IMR-90 (cell line): ENCODE measurements at regions not wholly inside any gene's neighbourhood (a gene's known extent, or its start where the extent isn't known, plus 50 kb on each side); places are given as distances from the start of the nearest gene placed in this dataset.

Source experiments
- ATAC-seq: fragments of 200-7000 bp; cut with Tn5 transposase; 2 replicates; pipeline ENCODE4 v1.9.1; 2020; ENCODE audit warnings: low read depth, mild to moderate bottlenecking, moderate library complexity
- BruUV-seq: library from RNA; stranded (reverse); fragments of 400-500 nt; replicated peaks from 2 replicates; lab custom pipeline; 2021; lab: Mats Ljungman, UMichigan
- CTCF ChIA-PET: fragments of 300-600 bp; formaldehyde crosslinking; extraction: SDS; loops from one replicate; lab custom pipeline; 2021; ENCODE audit warnings: antibody characterized with exemption; lab: Yijun Ruan, JAX
- POLR2A ChIA-PET: fragments of 300-600 bp; sonication (Branson Sonifier 250); formaldehyde crosslinking; loops from one replicate; lab custom pipeline; 2022; ENCODE audit warnings: antibody characterized with exemption; ENCODE audit not compliant: unreplicated experiment; lab: Charles Lee
- DNase-seq: peaks from one replicate; pipeline ENCODE4 v3.0.0; 2013
- H2AFZ ChIP-seq: replicated peaks from 2 replicates; pipeline ENCODE3; 2013; ENCODE audit warnings: low read length, mild to moderate bottlenecking; ENCODE audit not compliant: poor library complexity
- H2AK5ac ChIP-seq: 2 replicates; pipeline ENCODE4 v1.6.1; 2013; ENCODE audit warnings: low read depth, low read length, inconsistent platforms
- H2AK9ac ChIP-seq: replicated peaks from 2 replicates; pipeline ENCODE3; 2013; ENCODE audit warnings: mild to moderate bottlenecking, low read depth, low read length, moderate library complexity; ENCODE audit not compliant: poor library complexity
- H2BK120ac ChIP-seq: 2 replicates; pipeline ENCODE4 v1.6.1; 2013; ENCODE audit warnings: low read depth, low read length, inconsistent platforms
- H2BK15ac ChIP-seq: 3 replicates; pipeline ENCODE4 v1.6.1; 2013; ENCODE audit warnings: low read depth, low read length, inconsistent platforms
- H2BK20ac ChIP-seq: 2 replicates; pipeline ENCODE4 v1.6.1; 2013; ENCODE audit warnings: low read depth, mild to moderate bottlenecking, inconsistent platforms, low read length, moderate library complexity
- H2BK5ac ChIP-seq: 2 replicates; pipeline ENCODE4 v1.6.1; 2013; ENCODE audit warnings: mild to moderate bottlenecking, low read depth, low read length, inconsistent platforms; ENCODE audit not compliant: poor library complexity, severe bottlenecking
- H3K14ac ChIP-seq: replicated peaks from 2 replicates; pipeline ENCODE4 v1.6.1; 2013; ENCODE audit warnings: low read depth, low read length, inconsistent platforms
- H3K18ac ChIP-seq: 2 replicates; pipeline ENCODE4 v1.6.1; 2013; ENCODE audit warnings: low read depth, low read length, control low read depth
- H3K23ac ChIP-seq: 2 replicates; pipeline ENCODE4 v1.6.1; 2013; ENCODE audit warnings: low read depth, low read length, inconsistent platforms
- H3K27ac ChIP-seq: 2 replicates; pipeline ENCODE4 v1.5.1; 2013; ENCODE audit warnings: mild to moderate bottlenecking, control low read depth, low read length; ENCODE audit not compliant: insufficient read depth
- H3K27me3 ChIP-seq: 2 replicates; pipeline ENCODE4 v1.6.1; 2013; ENCODE audit warnings: low read length; ENCODE audit not compliant: control insufficient read depth, insufficient read depth
- H3K36me3 ChIP-seq: 2 replicates; pipeline ENCODE4 v1.6.1; 2013; ENCODE audit warnings: low read length, mixed read lengths; ENCODE audit not compliant: control insufficient read depth, insufficient read depth
- H3K4ac ChIP-seq: 2 replicates; pipeline ENCODE4 v1.6.1; 2013; ENCODE audit warnings: low read depth, low read length, inconsistent platforms
- H3K4me1 ChIP-seq: 2 replicates; pipeline ENCODE4 v1.6.1; 2013; ENCODE audit warnings: low read length, mixed read lengths; ENCODE audit not compliant: control insufficient read depth, insufficient read depth
- H3K4me2 ChIP-seq: 2 replicates; pipeline ENCODE4 v1.6.1; 2013; ENCODE audit warnings: low read depth, mild to moderate bottlenecking, control low read depth, low read length, moderate library complexity
- H3K4me3 ChIP-seq: 2 replicates; pipeline ENCODE4 v1.5.1; 2013; ENCODE audit warnings: low read depth, mild to moderate bottlenecking, control low read depth, low read length, moderate library complexity; ENCODE audit not compliant: insufficient read depth
- H3K56ac ChIP-seq: 2 replicates; pipeline ENCODE4 v1.6.1; 2013; ENCODE audit warnings: low read length, inconsistent platforms; ENCODE audit not compliant: insufficient read depth; ENCODE audit errors: extremely low read depth
- H3K79me1 ChIP-seq, 2 experiments: 2 replicates each; pipeline ENCODE4 v1.6.1; 2013; ENCODE audit warnings: low read length in 2 of 2, inconsistent platforms in 1 of 2, low read depth in 1 of 2
- H3K9ac ChIP-seq: 2 replicates; pipeline ENCODE4 v1.6.1; 2013; ENCODE audit warnings: low read depth, low read length, control low read depth
- H3K9me1 ChIP-seq: 2 replicates; pipeline ENCODE4 v1.6.1; 2013; ENCODE audit warnings: low read length, inconsistent platforms; ENCODE audit not compliant: insufficient read depth
- H3K9me3 ChIP-seq: 2 replicates; pipeline ENCODE4 v1.6.1; 2013; ENCODE audit warnings: low read length; ENCODE audit not compliant: control insufficient read depth, insufficient read depth
- H4K20me1 ChIP-seq: 2 replicates; pipeline ENCODE4 v1.6.1; 2013; ENCODE audit warnings: low read length, inconsistent platforms; ENCODE audit not compliant: insufficient read depth
- H4K5ac ChIP-seq: 2 replicates; pipeline ENCODE4 v1.6.1; 2013; ENCODE audit warnings: mild to moderate bottlenecking, low read depth, low read length, control low read depth
- H4K8ac ChIP-seq, 2 experiments: 2 replicates each; pipeline ENCODE4 v1.6.1; 2013; ENCODE audit warnings: low read depth in 2 of 2, low read length in 2 of 2, control low read depth in 1 of 2, inconsistent platforms in 1 of 2
- H4K91ac ChIP-seq: 2 replicates; pipeline ENCODE4 v1.6.1; 2013; ENCODE audit warnings: low read depth, low read length, inconsistent platforms; ENCODE audit not compliant: insufficient read depth
- BHLHE40 ChIP-seq: fragments of 150-350 bp; IDR thresholded peaks from 2 replicates; pipeline ENCODE4 v1.6.1; 2016; ENCODE audit warnings: mild to moderate bottlenecking, low read depth, low read length
- CEBPB ChIP-seq: IDR thresholded peaks from 2 replicates; pipeline ENCODE4 v1.6.1; 2012; ENCODE audit warnings: low read depth, low read length, improper control_type of control experiment
- CHD1 ChIP-seq: IDR thresholded peaks from 2 replicates; pipeline ENCODE4 v1.6.1; 2012; ENCODE audit warnings: low read depth, low read length, improper control_type of control experiment
- CTCF ChIP-seq: conservative IDR thresholded peaks from 2 replicates; pipeline ENCODE4 v1.5.1; 2012; ENCODE audit warnings: mild to moderate bottlenecking, low read depth, low read length, improper control_type of control experiment
- ELK1 ChIP-seq: fragments of 150-350 bp; IDR thresholded peaks from 2 replicates; pipeline ENCODE4 v1.6.1; 2016; ENCODE audit warnings: low read depth, mild to moderate bottlenecking, low read length, moderate library complexity, borderline replicate concordance
- FOS ChIP-seq: fragments of 150-350 bp; IDR thresholded peaks from 2 replicates; pipeline ENCODE4 v1.6.1; 2016; ENCODE audit warnings: low read depth, low read length
- MAFK ChIP-seq: IDR thresholded peaks from 2 replicates; pipeline ENCODE4 v1.6.1; 2012; ENCODE audit warnings: low read depth, low read length, improper control_type of control experiment
- MAZ ChIP-seq: IDR thresholded peaks from 2 replicates; pipeline ENCODE4 v1.6.1; 2012; ENCODE audit warnings: low read depth, mild to moderate bottlenecking, low read length, improper control_type of control experiment, moderate library complexity, borderline replicate concordance
- MXI1 ChIP-seq: IDR thresholded peaks from 2 replicates; pipeline ENCODE4 v1.6.1; 2012; ENCODE audit warnings: low read depth, mild to moderate bottlenecking, low read length, moderate library complexity, borderline replicate concordance
- NFE2L2 ChIP-seq: fragments of 150-350 bp; IDR thresholded peaks from 2 replicates; pipeline ENCODE4 v1.6.1; 2016; ENCODE audit warnings: low read depth, mild to moderate bottlenecking, low read length
- POLR2A ChIP-seq: IDR thresholded peaks from 2 replicates; pipeline ENCODE4 v1.6.1; 2012; ENCODE audit warnings: mild to moderate bottlenecking, low read depth, low read length
- RAD21 ChIP-seq: IDR thresholded peaks from 2 replicates; pipeline ENCODE4 v1.6.1; 2012; ENCODE audit warnings: low read length, improper control_type of control experiment
- RCOR1 ChIP-seq: IDR thresholded peaks from 2 replicates; pipeline ENCODE4 v1.6.1; 2012; ENCODE audit warnings: mild to moderate bottlenecking, low read length, improper control_type of control experiment; ENCODE audit not compliant: insufficient replicate concordance
- RFX5 ChIP-seq: IDR thresholded peaks from 2 replicates; pipeline ENCODE4 v1.8.0; 2012; ENCODE audit warnings: low read depth, mild to moderate bottlenecking, low read length, moderate library complexity
- SMC3 ChIP-seq: fragments of 150-350 bp; IDR thresholded peaks from 2 replicates; pipeline ENCODE4 v1.6.1; 2016; ENCODE audit warnings: low read depth, mild to moderate bottlenecking, antibody characterized with exemption, low read length, moderate library complexity
- USF2 ChIP-seq: fragments of 150-350 bp; IDR thresholded peaks from 2 replicates; pipeline ENCODE4 v1.6.1; 2017; ENCODE audit warnings: mild to moderate bottlenecking, antibody characterized with exemption, low read length, low read depth
- WGBS, 2 experiments: methylation state at CpG; one replicate each; pipeline versions ENCODE4 v1.1.5 to v1.1.7; 2013; ENCODE audit warnings: missing lambda C conversion rate in 2 of 2; ENCODE audit not compliant: insufficient read length in 1 of 2; ENCODE audit errors: extremely low coverage in 2 of 2; 5-methylcytosine and 5-hydroxymethylcytosine counted together
- dilution Hi-C: fragments of 300-500 bp; cut with HindIII; formaldehyde crosslinking; loops from one replicate; pipeline ENCODE4 v1.14.3; 2018; ENCODE audit warnings: low sequenced_read_pairs; ENCODE audit not compliant: unreplicated experiment
- in situ Hi-C: fragments of 300-500 bp; cut with MboI; formaldehyde crosslinking; loops from 3 replicates; pipeline ENCODE4 v1.14.3; 2019; ENCODE audit warnings: low sequenced_read_pairs, inconsistent platforms, mixed read lengths
- intact Hi-C: fragments of 100-400 bp; cut with micrococcal nuclease; formaldehyde crosslinking; loops from 2 replicates; pipeline ENCODE4 v1.10.0; 2022

- intact Hi-C loops (no loop called here), dilution Hi-C loops (no loop called here), in situ Hi-C loops (loop anchor here (25.0 kb wide), 1 partner anchor 941 kb away; no protein-coding TSS in a partner anchor)
- Histone ChIP-seq H4K5ac (no peak overlapping the region), H2AK9ac (no peak overlapping the region), H2BK15ac (no peak overlapping the region), H3K9me3 (no peaks in the 10 kb centered on the region), H2AFZ (no peak overlapping the region), H3K4ac (no peak overlapping the region), H2BK20ac (no peak overlapping the region), H3K36me3 (no peaks in the 10 kb centered on the region), H3K18ac (no peak overlapping the region), H3K23ac (no peak overlapping the region), H3K14ac (no peak overlapping the region), H2BK5ac (no peak overlapping the region), H4K20me1 (no peaks in the 10 kb centered on the region), H4K8ac (no peak overlapping the region), H3K27me3 (no peaks in the 10 kb centered on the region), H3K9me1 (no peaks in the 10 kb centered on the region), H3K27ac (no peak overlapping the region), H4K91ac (no peak overlapping the region), H3K9ac (no peak overlapping the region), H3K79me1 (no peaks in the 10 kb centered on the region), H3K4me3 (no peak overlapping the region), H2AK5ac (no peak overlapping the region), H3K4me2 (no peak overlapping the region), H2BK120ac (no peak overlapping the region), H3K4me1 (no peaks in the 10 kb centered on the region), H3K56ac (no peak overlapping the region)
- ChIA-PET POLR2A (no interaction called here), CTCF (no interaction called here)
- TF ChIP-seq RFX5 (no peak), USF2 (no peak), MAFK (no peak), SMC3 (no peak), MAZ (no peak), POLR2A (no peak), FOS (no peak), CTCF (no peak), ELK1 (no peak), RCOR1 (no peak), BHLHE40 (no peak), MXI1 (no peak), RAD21 (no peak), CEBPB (no peak), CHD1 (no peak), NFE2L2 (no peak)
- DNase-seq (no peak), ATAC-seq (no peak)
- WGBS, 2 experiments, result no CpG with 5 or more reads among the region's 4 CpGs
- no TSS peak for BruUV-seq
Observed at GRCh38 chr4:18578307-18578706, 556.8 kb upstream of the LCORL start.
